ENCODE measurements at regions not wholly inside any gene's neighbourhood (a gene's known extent, or its start where the extent isn't known, plus 50 kb on each side); places are given as distances from the start of the nearest gene placed in this dataset.
"Not testable (repeated sequence)": the region's sequence is repeated elsewhere in the genome, so short reads cannot be mapped to it uniquely, and the experiment has no call there.

GRCh38 chr10:44752451-44753441 lies 158.4 kb upstream of the TMEM72 start:
- DNase-seq (ENCODE audit: extremely low read depth, low read depth) = peak; percentile 80
- TF ChIP-seq CTCF (IDR thresholded peaks at IDR 0.05; ENCODE audit: low read depth, low read length) = no peak

GRCh38 chr10:44754355-44754754 lies 156.8 kb upstream of the TMEM72 start:
- DNase-seq (ENCODE audit: extremely low read depth, low read depth) = not testable (repeated sequence)

GRCh38 chr10:44755481-44755880 lies 155.7 kb upstream of the TMEM72 start:
- no peak for TF ChIP-seq CTCF (IDR thresholded peaks at IDR 0.05; ENCODE audit: low read depth, low read length)
- no peak for DNase-seq (ENCODE audit: extremely low read depth, low read depth)

- no peak for DNase-seq (ENCODE audit: extremely low read depth, low read depth)
- TF ChIP-seq CTCF (IDR thresholded peaks at IDR 0.05; ENCODE audit: low read depth, low read length) = no peak
Measured at GRCh38 chr10:44756216-44756615, 154.9 kb upstream of the TMEM72 start.

- no peak for DNase-seq (ENCODE audit: extremely low read depth, low read depth)
- TF ChIP-seq CTCF (IDR thresholded peaks at IDR 0.05; ENCODE audit: low read depth, low read length) = no peak
Measured at GRCh38 chr10:44757551-44758205, 153.5 kb upstream of the TMEM72 start.

GRCh38 chr10:44759122-44759521 lies 152.0 kb upstream of the TMEM72 start:
- no peak for TF ChIP-seq CTCF (IDR thresholded peaks at IDR 0.05; ENCODE audit: low read depth, low read length)
- no peak for DNase-seq (ENCODE audit: extremely low read depth, low read depth)

GRCh38 chr10:44760513-44760912 lies 150.6 kb upstream of the TMEM72 start:
- DNase-seq (ENCODE audit: extremely low read depth, low read depth) = no peak
- TF ChIP-seq CTCF (IDR thresholded peaks at IDR 0.05; ENCODE audit: low read depth, low read length) = no peak
